ENCODE measurements at regions not wholly inside any gene's neighbourhood (a gene's known extent, or its start where the extent isn't known, plus 50 kb on each side); places are given as distances from the start of the nearest gene placed in this dataset.
A peak's percentile ranks its signal among the peaks of the same experiment; 100 is the strongest.

- DNase-seq: no peak
These were observed 128.2 kb upstream of the INPP4B start for GRCh38 chr4:142974328-142974727.

GRCh38 chr4:142975618-142976017 lies 129.5 kb upstream of the INPP4B start:
- no peak for DNase-seq

- DNase-seq: no peak
These were observed 130.4 kb upstream of the INPP4B start for GRCh38 chr4:142976482-142976881.

- DNase-seq: no peak
These were observed 131.1 kb upstream of the INPP4B start for GRCh38 chr4:142977182-142977581.

- DNase-seq: no peak
These were observed 137.0 kb upstream of the INPP4B start for GRCh38 chr4:142983065-142983464.

- no peak for DNase-seq
These were observed 137.5 kb upstream of the INPP4B start for GRCh38 chr4:142983589-142983988.

GRCh38 chr4:142984871-142985585 lies 138.9 kb upstream of the INPP4B start:
- no peak for DNase-seq

- no peak for DNase-seq
These were observed 168.5 kb upstream of the USP38 start for GRCh38 chr4:143016171-143016570.

- no peak for DNase-seq
These were observed 167.5 kb upstream of the USP38 start for GRCh38 chr4:143017210-143017609.

GRCh38 chr4:143019351-143019750 lies 165.4 kb upstream of the USP38 start:
- DNase-seq: no peak

- DNase-seq: no peak
These were observed 163.3 kb upstream of the USP38 start for GRCh38 chr4:143021384-143021783.

GRCh38 chr4:143023239-143023918 lies 161.3 kb upstream of the USP38 start:
- peak; percentile 25 to 35 for DNase-seq

- peak; percentile 21 to 46 for DNase-seq
These were observed 159.5 kb upstream of the USP38 start for GRCh38 chr4:143025081-143025704.

GRCh38 chr4:143026459-143027170 lies 158.1 kb upstream of the USP38 start:
- no peak for DNase-seq

GRCh38 chr4:143035661-143036060 lies 149.1 kb upstream of the USP38 start:
- no peak for DNase-seq

GRCh38 chr4:143036443-143036842 lies 148.3 kb upstream of the USP38 start:
- no peak for DNase-seq

GRCh38 chr4:143046454-143046853 lies 138.3 kb upstream of the USP38 start:
- no peak for DNase-seq

GRCh38 chr4:143046906-143047305 lies 137.8 kb upstream of the USP38 start:
- DNase-seq: no peak

- DNase-seq: peak; percentile 10 to 24
These were observed 129.7 kb upstream of the USP38 start for GRCh38 chr4:143054971-143055370.

GRCh38 chr4:143055997-143056396 lies 128.7 kb upstream of the USP38 start:
- DNase-seq: no peak

- DNase-seq: no peak
These were observed 113.4 kb upstream of the USP38 start for GRCh38 chr4:143071351-143071750.

- DNase-seq: no peak
These were observed 108.0 kb upstream of the USP38 start for GRCh38 chr4:143076723-143077122.

- DNase-seq: no peak
These were observed 102.0 kb upstream of the USP38 start for GRCh38 chr4:143082701-143083100.
